ENCODE measurements at regions not wholly inside any gene's neighbourhood (a gene's known extent, or its start where the extent isn't known, plus 50 kb on each side); places are given as distances from the start of the nearest gene placed in this dataset.

DNA sequence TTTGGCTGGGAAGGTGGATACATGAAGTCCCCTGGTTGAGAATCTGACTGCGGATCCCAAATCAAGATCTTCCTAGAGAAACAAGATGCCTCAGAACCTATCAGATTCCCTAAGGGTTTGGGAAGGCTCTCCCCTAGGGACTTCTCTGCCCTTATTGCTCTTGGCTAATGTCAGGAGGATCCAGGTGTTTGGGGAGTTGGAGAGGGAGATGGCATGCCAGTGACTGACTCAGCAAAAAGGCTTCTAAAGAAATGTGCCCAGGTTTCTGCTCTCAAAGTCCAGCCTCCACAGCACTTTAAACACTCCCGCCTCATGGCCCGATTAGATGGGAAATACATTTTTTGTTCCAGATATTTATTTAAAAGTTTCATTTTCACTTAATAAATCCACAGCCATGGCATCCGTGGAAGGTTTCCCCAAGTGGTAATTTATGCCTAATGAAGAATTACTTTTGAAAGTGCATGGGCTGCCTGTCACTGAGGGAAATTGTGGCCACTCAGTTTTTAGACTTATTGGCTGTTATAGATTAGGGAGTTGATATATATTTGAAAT, 156.4 kb downstream of the OSR1 start:
- no peaks in the 10 kb centered on the region for H3K4me1 ChIP-seq (ENCODE audit: control insufficient read depth, insufficient read depth, low read length)
- ChIA-PET POLR2A (no interaction called here), CTCF (interaction anchor here (0.6 to 1.0 kb wide), 2 partner anchors 91 to 892 kb away, joined by 3 read pairs; no protein-coding TSS in a partner anchor)
- TF ChIP-seq ZNF324 (tag by site-specific recombination; IDR thresholded peaks at IDR 0.05), result no peak
- no peak for TF ChIP-seq ZBTB21 (tag by site-specific recombination; IDR thresholded peaks at IDR 0.05)
- TF ChIP-seq, protein P1, sequence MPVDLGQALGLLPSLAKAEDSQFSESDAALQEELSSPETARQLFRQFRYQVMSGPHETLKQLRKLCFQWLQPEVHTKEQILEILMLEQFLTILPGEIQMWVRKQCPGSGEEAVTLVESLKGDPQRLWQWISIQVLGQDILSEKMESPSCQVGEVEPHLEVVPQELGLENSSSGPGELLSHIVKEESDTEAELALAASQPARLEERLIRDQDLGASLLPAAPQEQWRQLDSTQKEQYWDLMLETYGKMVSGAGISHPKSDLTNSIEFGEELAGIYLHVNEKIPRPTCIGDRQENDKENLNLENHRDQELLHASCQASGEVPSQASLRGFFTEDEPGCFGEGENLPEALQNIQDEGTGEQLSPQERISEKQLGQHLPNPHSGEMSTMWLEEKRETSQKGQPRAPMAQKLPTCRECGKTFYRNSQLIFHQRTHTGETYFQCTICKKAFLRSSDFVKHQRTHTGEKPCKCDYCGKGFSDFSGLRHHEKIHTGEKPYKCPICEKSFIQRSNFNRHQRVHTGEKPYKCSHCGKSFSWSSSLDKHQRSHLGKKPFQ (tag by site-specific recombination; IDR thresholded peaks at IDR 0.05), result no peak
- no peak for TF ChIP-seq MYNN (tag by site-specific recombination; IDR thresholded peaks at IDR 0.05; ENCODE audit: borderline replicate concordance)
- no peak for TF ChIP-seq SALL2 (tag by site-specific recombination; IDR thresholded peaks at IDR 0.05; ENCODE audit: borderline replicate concordance)
- no peak for TF ChIP-seq ZNF830 (tag by site-specific recombination; IDR thresholded peaks at IDR 0.05; ENCODE audit: low read depth)
- TF ChIP-seq SP7 (tag by site-specific recombination; IDR thresholded peaks at IDR 0.05), result no peak
- TF ChIP-seq, protein P2, sequence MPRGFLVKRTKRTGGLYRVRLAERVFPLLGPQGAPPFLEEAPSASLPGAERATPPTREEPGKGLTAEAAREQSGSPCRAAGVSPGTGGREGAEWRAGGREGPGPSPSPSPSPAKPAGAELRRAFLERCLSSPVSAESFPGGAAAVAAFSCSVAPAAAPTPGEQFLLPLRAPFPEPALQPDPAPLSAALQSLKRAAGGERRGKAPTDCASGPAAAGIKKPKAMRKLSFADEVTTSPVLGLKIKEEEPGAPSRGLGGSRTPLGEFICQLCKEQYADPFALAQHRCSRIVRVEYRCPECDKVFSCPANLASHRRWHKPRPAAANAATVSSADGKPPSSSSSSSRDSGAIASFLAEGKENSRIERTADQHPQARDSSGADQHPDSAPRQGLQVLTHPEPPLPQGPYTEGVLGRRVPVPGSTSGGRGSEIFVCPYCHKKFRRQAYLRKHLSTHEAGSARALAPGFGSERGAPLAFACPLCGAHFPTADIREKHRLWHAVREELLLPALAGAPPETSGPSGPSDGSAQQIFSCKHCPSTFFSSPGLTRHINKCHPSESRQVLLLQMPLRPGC (tag by site-specific recombination; IDR thresholded peaks at IDR 0.05), result no peak
- TF ChIP-seq, protein P3, sequence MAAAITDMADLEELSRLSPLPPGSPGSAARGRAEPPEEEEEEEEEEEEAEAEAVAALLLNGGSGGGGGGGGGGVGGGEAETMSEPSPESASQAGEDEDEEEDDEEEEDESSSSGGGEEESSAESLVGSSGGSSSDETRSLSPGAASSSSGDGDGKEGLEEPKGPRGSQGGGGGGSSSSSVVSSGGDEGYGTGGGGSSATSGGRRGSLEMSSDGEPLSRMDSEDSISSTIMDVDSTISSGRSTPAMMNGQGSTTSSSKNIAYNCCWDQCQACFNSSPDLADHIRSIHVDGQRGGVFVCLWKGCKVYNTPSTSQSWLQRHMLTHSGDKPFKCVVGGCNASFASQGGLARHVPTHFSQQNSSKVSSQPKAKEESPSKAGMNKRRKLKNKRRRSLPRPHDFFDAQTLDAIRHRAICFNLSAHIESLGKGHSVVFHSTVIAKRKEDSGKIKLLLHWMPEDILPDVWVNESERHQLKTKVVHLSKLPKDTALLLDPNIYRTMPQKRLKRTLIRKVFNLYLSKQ (tag by site-specific recombination; IDR thresholded peaks at IDR 0.05; ENCODE audit: borderline replicate concordance), result no peak
- no peak for TF ChIP-seq ZNF416 (tag by site-specific recombination; IDR thresholded peaks at IDR 0.05)
- TF ChIP-seq MEIS1 (CRISPR knock-in tag; IDR thresholded peaks at IDR 0.05; ENCODE audit: borderline replicate concordance), result no peak
- TF ChIP-seq ZNF600 (tag by site-specific recombination; IDR thresholded peaks at IDR 0.05), result no peak
- no peak for TF ChIP-seq HOXD13 (CRISPR knock-in tag; IDR thresholded peaks at IDR 0.05; ENCODE audit: borderline replicate concordance)
- TF ChIP-seq SCRT1 (tag by site-specific recombination; IDR thresholded peaks at IDR 0.05; ENCODE audit: borderline replicate concordance), result no peak
- H3K27ac ChIP-seq (ENCODE audit: extremely low read depth, low read depth, low read length), result no peak overlapping the region
- no peaks in the 10 kb centered on the region for H3K36me3 ChIP-seq (ENCODE audit: control insufficient read depth in 2 of 2, insufficient read depth in 1 of 2, low read length in 2 of 2)
- no peak overlapping the region for H3K4me3 ChIP-seq (ENCODE audit: low read depth, low read length)
- H3K9me3 ChIP-seq (ENCODE audit: control insufficient read depth, insufficient read depth, low read depth, low read length), result no peaks in the 10 kb centered on the region

DNA sequence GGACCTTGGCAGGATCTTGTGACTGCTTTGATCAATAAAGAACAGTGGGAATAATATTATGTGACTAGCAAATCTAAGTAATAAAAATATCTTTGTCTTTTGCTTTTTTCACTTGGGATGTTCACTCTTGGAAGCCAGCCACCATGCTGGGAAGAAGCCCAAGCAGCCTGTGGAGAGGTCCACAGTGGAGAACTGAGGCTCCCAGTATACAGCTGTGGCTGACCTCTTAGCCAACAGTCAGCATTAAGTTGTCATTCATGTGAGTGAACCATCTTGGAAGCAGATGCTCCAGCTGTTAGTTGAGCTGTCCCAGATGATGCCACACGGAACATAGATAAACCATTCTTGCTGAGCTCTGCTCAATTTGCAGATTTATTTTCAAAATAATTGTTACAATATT, 160.0 kb downstream of the OSR1 start:
- Histone ChIP-seq H3K9me3 (ENCODE audit: control insufficient read depth, insufficient read depth, low read depth, low read length) (no peaks in the 10 kb centered on the region), H3K27ac (ENCODE audit: extremely low read depth, low read depth, low read length) (no peak overlapping the region), H3K4me3 (ENCODE audit: low read depth, low read length) (no peak overlapping the region), H3K4me1 (ENCODE audit: control insufficient read depth, insufficient read depth, low read length) (no peaks in the 10 kb centered on the region), H3K36me3 (ENCODE audit: control insufficient read depth in 2 of 2, insufficient read depth in 1 of 2, low read length in 2 of 2) (no peaks in the 10 kb centered on the region)
- ChIA-PET CTCF (interaction anchor here (0.9 kb wide), 1 partner anchor 11 kb away, joined by 5 read pairs; no protein-coding TSS in a partner anchor), POLR2A (no interaction called here)
- TF ChIP-seq, protein P4, sequence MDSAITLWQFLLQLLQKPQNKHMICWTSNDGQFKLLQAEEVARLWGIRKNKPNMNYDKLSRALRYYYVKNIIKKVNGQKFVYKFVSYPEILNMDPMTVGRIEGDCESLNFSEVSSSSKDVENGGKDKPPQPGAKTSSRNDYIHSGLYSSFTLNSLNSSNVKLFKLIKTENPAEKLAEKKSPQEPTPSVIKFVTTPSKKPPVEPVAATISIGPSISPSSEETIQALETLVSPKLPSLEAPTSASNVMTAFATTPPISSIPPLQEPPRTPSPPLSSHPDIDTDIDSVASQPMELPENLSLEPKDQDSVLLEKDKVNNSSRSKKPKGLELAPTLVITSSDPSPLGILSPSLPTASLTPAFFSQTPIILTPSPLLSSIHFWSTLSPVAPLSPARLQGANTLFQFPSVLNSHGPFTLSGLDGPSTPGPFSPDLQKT (IDR thresholded peaks at IDR 0.05; ENCODE audit: borderline replicate concordance, low read depth, low read length), result no peak
- no peak for TF ChIP-seq SP3 (tag by site-specific recombination; IDR thresholded peaks at IDR 0.05)
- TF ChIP-seq, protein P3 (tag by site-specific recombination; IDR thresholded peaks at IDR 0.05; ENCODE audit: borderline replicate concordance), result no peak
- no peak for TF ChIP-seq ZNF544 (tag by site-specific recombination; IDR thresholded peaks at IDR 0.05)
- no peak for TF ChIP-seq YY1 (tag by site-specific recombination; IDR thresholded peaks at IDR 0.05)
- TF ChIP-seq GLIS2 (tag by site-specific recombination; IDR thresholded peaks at IDR 0.05), result no peak
- no peak for TF ChIP-seq ZNF423 (tag by site-specific recombination; IDR thresholded peaks at IDR 0.05)
- TF ChIP-seq, protein P5, sequence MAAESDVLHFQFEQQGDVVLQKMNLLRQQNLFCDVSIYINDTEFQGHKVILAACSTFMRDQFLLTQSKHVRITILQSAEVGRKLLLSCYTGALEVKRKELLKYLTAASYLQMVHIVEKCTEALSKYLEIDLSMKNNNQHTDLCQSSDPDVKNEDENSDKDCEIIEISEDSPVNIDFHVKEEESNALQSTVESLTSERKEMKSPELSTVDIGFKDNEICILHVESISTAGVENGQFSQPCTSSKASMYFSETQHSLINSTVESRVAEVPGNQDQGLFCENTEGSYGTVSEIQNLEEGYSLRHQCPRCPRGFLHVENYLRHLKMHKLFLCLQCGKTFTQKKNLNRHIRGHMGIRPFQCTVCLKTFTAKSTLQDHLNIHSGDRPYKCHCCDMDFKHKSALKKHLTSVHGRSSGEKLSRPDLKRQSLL (tag by site-specific recombination; IDR thresholded peaks at IDR 0.05), result no peak
- TF ChIP-seq MEIS1 (CRISPR knock-in tag; IDR thresholded peaks at IDR 0.05; ENCODE audit: borderline replicate concordance), result no peak

Data from HEK293 (cell line).